ENCODE measurements at regions not wholly inside any gene's neighbourhood (a gene's known extent, or its start where the extent isn't known, plus 50 kb on each side); places are given as distances from the start of the nearest gene placed in this dataset.
A peak's percentile ranks its signal among the peaks of the same experiment; 100 is the strongest.

DNA sequence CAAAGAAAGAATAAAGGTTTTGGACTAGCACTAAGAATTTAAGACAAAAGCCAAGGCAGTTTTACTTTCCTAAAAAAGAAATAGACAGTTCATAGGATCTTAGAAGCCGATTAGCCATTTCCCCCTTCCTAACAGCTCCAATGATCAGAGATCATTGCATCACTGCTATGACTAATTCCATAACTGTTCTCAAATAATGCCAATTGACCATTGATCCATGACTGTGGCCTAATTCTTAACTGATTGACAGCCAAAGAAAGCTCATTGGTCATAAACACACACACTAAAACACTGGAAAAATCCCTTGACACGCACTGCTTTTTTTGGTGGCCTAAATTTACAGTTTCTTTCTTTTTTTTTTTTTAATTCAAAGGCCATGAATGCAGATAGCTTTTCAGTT lies 345.0 kb upstream of the ACVR2A start:
- DNase-seq: no peak

DNA sequence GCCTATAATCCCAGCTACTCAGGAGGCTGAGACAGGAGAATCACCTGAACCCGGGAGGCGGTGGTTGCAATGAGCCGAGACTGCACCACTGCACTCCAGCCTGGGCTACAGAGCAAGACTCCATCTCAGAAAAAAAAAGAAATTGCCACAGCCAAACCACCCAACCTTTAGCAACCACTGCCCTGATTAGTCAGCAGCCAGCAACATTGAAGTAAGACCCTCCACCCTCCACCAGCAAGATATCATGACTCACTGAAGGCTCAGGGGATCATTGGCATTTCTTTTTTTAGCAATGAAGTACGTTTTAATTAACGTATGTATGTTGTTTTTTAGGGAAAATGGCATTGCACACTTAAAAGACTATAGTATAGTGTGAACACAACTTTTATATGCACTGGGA lies 349.1 kb upstream of the ACVR2A start:
- DNase-seq: no peak

DNA sequence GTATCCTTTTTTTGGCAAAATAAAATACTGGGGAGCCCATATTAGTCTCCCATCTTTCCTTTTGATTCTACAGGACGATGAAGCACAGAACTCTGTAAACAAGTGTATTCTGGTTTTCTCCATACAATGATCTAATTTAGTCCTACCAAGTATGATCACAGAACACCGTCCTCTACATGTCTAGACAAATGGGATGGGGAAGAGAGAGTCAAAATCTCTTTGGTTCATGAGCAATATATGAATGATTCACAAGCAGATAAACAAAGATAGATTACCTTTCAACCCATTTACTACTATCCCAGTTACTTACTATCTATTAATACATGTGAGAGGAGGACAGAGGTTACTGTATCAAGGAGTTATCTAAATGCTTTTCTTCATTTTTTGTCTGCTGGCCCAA lies 352.4 kb upstream of the ACVR2A start:
- DNase-seq: no peak

DNA sequence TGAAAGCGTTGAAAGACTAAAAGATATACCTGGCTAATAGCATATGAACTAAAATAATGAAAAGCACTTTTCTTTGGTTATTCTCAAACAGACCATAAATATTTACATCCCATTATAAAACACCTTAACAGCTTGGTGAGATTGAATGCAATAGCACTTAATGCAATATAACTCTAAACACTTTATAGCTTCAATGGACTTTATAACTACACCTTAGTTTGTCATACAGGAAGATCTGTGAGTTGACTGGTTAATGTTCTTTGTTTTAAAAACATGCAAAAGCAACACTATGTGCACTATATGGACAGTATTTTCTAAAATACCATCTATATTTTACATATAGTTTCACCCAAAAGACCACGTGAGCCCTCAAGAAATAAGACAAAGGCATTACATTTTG lies 353.3 kb upstream of the ACVR2A start:
- no peak for DNase-seq

DNA sequence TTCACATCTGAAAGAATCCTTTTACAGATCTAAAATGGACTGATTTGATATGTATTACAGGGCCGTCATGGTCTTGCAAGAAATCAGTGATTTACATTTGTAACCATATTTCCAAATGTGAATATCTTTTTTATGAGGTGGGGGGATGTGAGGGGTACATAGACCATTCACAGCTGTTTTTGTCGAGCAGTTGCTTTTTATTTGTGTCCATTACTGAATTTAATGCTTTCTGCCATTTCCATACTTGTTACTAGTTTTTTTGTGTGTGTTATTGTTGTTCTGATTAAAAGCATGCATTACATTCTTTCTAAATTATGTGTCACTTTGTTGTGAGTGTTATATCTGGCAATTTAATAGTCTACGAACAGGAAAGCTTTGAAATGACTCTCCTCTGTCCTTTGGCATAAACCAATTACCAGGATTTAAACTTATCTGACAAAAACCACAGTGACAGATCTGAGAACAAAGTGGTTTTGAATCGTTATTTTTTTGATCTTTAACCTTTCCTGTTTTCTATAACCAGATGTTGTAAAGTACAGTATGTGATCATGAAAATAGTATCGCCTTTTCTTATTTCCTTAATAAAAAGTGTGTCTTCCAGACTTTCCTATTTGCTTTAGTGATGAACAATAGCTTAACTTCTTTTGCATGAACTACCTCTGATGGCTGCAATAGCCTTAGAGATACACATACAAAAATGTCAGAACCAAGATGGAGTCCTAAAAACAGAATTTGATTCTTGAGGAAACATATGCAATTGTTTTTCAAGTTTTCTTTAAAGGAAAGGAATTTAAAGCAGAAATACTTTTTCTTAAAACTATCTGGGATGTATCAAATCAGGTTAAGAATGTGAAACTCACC lies 354.2 kb upstream of the ACVR2A start:
- DNase-seq: no peak

DNA sequence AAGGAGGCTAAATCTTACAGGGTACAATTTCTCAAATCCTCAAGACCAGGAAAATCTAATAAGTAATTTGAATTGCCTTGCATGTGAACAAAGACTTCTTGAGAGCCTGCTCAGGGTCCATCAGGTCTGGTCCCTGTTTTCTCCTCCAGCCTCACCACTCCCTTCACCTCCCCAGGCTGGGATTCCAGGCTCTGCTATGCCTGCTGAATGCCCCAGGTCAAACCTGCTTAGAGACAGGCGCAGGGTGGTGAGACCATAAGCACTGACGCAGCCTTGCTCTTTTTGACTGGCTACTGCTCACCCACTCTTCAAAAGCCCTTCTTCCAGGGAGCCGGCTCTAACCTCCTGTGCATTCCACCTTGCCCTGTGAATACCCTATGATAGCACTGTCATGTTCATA lies 356.4 kb upstream of the ACVR2A start:
- no peak for DNase-seq

DNA sequence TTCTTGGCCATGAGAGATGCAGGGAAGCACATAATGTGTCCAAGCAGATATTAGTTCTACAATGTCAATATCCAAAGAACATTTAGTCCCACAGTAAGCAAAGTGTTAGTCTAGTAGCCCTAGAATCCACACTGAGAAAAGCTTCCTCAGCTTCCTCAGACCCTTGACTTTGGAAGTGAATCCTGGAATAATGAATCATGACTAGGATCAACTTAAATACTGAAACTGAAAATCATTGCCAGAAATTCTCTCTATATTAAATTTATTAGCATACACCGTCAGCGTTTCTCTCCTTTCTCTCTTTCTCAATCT lies 356.9 kb upstream of the ACVR2A start:
- DNase-seq: no peak

DNA sequence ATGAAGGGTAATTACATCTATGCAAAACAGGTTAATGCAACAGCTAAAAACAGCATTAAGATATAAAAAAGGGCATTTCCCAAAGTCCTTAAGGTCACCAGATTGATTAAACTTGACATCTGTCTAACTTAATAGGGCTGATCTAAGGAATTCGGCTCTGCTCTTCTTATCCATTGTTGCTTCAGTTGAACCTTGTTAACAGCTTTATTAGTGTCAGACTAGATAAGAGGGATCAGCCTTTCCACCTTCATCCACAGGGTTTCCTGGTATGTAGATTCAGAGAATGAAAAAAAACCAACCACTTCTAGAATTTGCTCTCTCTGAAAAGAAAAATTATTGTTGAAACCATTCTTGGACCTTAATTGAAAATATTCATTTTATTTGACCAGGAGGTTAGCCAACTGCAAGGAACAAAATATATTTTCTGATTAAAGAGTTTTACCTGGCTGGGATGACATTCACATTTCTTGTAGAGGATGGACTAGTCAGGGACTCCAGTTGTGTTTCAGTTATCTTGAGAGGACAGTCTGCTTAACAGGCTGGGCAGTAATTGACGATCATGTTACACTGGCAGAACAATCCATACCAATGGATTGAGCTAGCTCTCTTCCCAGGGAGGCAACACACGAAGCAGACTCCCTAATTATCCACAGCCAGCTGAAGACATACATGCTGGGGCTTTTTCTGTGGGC lies 357.4 kb upstream of the ACVR2A start:
- peak in 2 of 3 experiments; percentile 25 to 55 for DNase-seq

DNA sequence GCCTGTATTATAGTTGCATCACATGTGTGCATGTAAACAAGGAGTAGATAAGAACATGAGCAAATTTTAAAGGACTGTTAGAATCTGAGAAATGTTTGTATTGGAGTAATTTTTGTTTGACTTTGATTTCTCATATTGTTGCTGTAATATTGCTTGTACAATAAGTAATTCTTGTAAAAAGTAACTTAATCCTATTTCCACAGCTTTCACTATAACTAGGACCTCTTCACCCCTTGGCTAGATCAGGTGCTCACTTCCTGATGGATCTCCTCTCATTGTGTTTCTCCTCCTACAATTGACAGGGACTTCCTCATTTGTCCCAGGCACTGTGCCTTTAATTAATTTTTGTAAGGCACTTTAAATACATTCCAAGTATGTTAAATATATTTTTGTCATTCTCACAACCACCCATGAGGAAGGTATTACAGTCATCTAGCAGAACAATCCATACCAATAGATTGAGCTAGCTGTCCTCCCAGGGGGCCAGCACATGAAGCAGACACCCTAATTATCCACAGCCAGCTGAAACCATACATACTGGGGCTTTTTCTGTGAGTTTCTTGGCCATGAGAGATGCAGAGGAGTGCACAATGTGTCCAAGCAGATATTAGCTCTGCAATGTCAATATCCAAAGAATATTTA lies 359.5 kb upstream of the ACVR2A start:
- peak in 1 of 3 experiments; percentile 30 for DNase-seq

DNA sequence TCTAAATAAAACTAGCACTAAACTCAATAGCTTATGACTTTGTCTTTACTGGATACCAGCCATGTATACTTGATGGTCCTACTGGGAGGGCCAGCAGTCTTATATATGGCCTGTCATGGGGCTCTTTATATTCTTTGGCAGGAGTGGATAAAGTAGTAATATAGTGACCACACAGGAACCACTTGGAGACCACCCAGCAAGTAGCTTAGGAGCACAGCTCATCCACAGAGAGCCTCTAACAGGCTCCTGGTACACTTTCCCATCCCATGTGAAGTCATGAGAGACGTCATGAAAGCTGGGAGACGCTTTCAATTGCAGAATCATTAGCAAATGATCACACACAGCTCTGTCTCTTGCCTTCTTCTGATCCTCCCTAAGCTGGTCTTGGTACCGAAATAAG lies 360.9 kb upstream of the ACVR2A start:
- DNase-seq: no peak

DNA sequence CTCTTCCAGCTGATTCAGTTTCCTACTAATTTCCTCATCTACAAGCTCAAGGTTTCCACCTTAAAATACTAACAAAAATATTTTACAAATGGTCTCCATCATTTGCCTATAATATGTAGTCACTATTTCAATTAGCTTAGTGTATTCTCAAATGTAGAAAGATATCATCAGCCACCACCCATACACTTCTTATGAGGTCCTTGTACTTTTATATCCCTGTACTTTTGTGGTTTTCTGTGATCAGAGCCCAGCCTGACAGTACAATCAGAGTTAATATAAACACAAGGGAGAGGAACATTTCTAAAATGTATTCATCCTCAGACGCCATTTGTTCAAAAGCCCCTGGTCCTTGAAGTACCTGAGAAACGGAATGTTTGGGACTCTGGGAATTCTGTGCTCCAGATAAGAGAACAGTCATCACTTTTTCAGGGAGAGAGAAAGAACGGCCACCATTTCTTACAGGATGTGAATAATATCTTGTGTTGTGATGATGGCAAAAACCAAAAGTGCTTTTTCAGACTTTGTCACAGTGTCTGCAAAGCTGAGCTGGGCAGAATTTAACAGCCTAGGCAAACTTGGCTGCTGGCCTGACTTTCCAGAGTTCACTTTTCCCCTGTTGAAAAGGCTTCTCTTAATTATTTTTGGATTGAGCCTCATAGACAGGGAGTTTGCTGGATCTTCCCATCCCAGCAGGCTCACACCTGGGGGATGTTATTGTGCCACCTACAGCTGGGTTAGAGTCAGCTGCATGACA lies 361.7 kb upstream of the ACVR2A start:
- no peak for DNase-seq

DNA sequence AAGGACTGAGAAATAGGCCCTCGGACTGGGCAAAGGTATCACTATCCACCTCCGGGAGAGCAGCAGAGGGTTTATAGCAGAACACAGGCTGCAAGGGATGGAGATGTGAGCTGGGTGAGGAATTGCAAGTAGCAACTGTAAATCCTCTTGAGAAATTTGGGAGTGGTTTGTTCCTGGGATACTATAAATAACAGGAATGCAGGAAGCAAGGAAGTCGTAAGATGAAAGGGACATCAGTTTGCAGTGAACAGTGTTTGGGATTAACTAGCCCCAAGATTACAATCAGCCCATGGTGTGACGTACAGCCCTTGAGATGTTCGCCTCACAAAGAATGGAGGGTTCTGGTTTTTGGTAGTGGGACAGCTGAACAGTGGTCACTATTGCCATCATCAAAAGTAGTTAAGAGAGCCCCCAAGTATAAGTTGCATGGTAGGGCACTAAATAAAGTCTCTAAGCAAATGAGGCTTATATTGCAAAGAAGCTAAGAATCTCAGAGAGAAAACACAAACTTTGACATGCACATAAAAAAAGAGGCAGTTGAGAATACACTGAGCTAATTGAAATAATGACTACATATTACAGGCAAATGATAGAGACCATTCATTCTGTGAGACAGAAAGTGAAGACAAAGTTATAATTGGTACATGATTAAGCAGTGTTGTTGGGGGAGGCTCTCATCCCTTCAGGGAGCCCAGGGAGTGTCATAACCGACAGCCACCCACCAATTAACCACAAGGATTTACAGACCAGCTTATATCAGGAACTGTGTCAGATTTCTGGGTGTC lies 362.5 kb upstream of the ACVR2A start:
- peak in 1 of 3 experiments; percentile 29 for DNase-seq

DNA sequence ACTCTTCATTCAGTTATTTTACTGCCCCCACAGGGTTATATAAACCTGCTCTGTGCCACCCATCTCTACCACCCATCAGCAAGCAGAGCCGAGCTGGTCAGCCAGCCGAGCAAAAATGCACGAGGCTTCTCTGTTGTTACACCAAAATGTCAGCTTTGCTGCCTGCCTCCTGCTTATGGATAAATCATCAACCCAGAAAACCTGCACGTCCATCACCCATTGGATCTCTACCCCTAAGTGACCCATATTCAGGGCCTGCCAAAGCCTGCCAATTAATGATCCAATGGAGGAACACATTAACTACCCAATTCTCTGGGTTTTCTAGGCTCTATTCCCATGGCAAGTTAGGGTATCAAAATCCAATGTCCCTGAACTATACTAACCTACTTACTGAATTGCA lies 365.5 kb upstream of the ACVR2A start:
- DNase-seq: no peak

DNA sequence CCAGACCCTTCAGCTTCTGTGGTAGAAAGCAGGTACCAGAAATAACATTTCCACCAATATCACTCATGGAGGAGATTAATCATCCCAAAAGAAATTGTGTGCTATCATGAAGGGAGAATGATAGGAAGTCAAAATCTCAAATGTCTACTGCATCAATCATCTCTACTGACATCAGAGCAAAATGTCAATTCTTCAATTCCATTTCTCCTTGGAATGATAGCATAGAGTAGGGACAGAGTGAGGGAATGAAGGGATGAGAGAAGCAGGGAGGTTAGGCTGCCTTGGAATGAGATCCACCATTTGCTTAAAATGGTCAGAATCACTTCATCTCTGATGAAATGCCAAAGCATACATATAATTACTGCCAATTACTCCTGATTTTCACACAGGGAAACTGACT lies 371.8 kb upstream of the ACVR2A start:
- no peak for DNase-seq

DNA sequence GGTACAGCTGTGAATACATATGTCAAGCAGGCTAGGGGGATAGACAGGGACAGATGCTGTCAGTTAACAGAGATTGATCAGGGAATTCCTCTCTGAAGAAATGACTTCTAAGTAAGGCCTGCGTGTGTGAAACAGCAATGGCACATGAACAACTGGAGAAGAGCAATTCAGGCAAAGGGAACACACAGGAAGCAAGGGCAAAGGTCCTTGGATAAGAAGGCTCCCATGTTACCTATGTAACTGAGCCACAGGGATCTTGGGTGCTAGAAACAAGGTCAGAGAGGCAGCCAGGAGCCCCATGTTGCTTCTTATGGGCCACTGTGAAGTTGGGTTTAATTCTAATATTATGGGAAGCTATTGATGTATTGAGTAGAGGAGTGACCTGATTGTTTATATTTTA lies 373.7 kb upstream of the ACVR2A start:
- DNase-seq: no peak

DNA sequence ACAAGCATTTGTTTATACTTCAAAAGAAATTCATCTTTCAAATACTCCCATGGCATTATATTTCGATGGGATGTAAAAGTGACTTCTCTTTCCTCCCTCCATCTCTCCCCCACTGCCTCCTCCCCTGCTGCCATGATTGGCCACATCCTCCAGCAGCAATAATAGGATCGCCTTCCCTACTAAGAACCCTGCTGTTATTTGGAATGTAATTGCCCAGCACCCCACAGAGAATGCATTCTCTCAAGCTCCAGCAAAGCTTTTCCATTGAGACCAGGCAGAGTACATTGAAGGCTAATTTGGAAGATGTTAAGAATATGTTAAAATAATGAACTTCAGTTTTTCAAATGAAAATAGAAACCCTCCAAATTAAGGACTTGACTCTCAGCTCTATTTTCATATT lies 375.4 kb upstream of the ACVR2A start:
- peak; percentile 38 to 95 (median 79) for DNase-seq

DNA sequence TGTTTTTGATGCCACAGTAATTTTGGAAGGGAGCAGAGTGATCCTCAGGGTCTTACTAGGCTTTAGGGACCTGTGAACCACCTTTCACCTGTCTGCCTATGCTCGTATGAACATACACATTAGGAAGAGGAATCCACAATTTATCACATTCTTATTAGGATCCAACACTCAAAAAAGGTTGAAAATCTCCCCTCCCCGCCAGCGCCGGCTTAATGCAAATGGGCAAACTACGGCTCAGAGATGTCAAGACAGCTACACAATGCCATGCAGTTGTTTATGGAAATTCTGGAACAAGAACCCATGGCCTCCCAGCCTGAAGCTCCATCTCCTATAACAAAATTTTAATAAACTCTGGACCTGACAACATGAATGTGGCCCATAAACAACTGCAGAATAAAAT lies 375.9 kb upstream of the ACVR2A start:
- DNase-seq: no peak

DNA sequence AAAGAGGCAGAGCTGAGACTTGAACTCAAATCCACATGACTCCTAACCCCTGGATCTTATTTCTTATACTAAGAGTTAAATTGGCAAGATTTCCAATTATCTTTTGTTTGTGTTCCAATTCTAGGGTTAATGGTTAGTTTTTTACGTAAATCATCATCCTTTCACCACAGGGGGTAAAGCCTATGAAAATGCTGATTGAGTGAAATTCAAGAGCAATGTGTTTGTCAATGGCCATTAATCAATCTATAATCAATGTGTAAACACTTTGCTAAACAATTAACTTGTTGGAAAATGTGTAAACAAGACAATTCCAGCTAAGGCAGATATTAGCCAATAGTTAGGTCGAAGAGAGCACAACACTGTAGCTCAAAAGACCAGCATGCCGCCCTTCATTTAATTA lies 376.5 kb upstream of the ACVR2A start:
- peak in 2 of 3 experiments; percentile 16 to 72 for DNase-seq

DNA sequence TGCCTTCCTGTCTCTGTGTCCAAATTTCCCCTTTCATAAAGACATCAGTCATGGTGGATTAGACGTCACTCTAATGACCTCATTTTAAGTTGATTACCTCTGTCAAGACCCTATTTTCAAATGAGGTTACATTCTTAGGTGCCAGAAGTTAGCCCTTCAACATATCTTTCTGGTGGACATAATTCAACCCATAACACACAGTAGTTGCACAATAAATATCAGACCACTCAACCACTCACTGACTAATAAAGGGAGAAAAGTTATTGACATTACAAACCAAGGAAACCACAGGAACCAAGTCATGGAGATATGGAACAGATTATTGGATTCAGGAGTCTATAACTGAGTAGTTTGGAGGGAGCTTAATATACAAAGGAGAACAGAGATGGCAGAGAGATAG lies 377.4 kb upstream of the ACVR2A start:
- DNase-seq: no peak

DNA sequence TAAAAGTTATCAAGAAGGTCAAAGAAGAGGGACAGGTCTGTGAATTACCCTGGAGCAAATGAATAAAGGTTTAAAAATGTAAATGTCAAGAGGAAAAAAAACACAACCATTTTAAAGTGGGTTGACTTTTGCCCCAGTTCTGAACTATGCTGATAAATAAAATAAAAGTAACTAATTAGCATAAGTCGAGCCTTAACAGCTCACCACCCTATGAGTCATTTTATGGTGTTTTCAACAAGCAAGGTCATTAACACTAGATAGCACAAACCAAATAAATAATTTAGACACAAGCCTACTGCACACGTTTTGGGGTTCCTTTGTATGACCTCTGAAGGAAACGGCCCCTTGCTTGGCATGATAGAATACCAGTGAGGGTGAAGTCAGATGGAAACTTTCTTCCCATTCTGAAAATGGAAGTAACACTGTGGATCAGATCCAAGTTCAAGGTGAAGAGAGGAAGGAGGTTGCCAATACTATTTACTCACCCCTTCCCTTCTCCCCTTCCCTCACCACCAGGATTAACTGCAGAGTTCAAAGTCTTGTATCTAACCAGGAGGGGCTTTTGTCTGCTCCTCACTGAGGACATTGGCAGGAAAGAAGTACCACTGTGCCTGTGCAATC lies 380.0 kb upstream of the ACVR2A start:
- no peak for DNase-seq

DNA sequence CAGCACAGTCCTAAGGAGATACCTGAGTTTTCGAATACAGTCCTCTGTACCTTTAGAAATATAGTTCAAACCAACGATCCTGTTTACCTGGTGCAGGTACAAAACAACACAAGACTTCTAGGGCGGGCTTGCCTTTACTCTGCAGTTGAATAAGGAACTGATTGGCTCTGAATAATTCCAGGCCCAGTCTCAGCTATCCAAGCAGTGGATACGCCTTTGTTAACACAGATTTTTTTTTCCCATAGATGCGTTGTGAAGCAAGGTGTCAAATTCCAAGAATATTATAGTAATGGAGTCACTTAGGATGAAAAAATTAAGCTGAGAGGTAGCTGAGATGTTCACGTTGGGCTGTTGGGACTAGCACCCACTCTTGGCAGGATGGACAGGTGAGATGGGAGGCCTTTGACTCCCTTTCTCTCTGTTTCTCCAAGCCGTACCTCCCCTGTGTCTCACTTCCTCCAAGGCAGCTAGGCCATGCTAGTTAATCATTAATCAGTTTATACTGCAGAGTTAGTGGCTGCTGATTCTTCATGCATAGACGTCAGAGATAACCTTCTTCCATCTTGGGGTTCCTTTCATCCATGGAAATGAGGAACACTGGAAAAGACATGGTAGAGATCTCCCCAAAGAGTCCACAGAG lies 380.8 kb upstream of the ACVR2A start:
- DNase-seq: no peak

DNA sequence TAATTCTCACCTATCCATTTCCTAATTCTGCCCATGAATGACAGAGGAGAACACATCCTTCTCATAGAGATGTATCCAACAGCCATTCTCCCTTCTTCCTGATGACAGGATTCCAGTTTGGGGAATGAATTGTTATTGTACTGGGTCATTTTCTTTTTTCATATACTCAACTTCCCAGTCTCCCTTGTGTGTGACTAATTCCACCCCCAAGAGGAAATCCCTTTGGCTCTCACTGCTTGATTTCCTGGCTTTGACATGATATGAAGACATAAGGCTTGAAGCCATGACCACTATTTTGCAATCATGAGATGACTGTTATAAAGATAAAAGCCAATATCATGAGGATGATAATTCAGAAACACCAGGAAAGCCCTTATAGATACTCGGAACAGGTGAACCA lies 384.7 kb upstream of the ACVR2A start:
- no peak for DNase-seq
